ENCODE measurements at regions not wholly inside any gene's neighbourhood (a gene's known extent, or its start where the extent isn't known, plus 50 kb on each side); places are given as distances from the start of the nearest gene placed in this dataset.
"Not testable (repeated sequence)": the region's sequence is repeated elsewhere in the genome, so short reads cannot be mapped to it uniquely, and the experiment has no call there.

DNA sequence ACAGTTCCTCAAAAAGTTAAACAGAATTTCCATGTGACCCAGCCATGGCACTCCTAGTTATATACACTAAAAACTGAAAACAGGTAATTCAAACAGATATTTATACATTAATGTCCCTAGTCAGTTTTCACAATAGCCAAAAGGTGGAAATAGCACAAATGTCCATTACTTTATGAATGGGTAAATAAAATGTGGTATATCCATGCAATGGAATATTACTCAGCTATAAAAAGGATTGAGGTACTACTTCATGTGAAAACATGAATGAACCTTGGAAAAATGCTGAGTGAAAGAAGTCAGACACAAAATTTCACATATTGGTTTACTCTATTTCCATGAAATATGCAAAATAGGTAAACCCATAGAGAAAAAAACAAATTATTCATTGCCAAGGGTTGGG is 351.8 kb upstream of the AMOT start:
- in situ Hi-C loops (cut with HindIII; ENCODE audit: low sequenced_read_pairs): no loop called here

DNA sequence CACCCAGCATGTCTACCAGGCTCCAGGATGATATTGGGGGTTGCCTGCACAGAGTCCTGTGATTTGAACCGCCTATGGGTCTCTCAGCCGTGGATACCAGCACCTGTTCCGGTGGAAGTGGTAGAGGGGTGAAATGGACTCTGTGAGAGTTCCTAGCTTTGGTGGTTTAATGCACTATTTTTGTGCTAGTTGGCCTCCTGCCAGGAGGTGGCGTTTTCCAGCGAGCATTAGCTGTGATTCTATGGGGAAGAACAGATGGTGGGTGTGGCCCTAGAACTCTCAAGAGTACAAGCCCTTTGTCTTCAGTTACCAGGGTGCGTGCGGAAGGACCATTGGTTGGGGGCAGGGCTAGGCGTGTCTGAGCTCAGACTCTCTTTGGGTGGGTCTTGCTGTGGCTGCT is 316.9 kb upstream of the AMOT start:
- in situ Hi-C loops (cut with HindIII; ENCODE audit: low sequenced_read_pairs): no loop called here

GRCh38 chrX:113154315-113154714 is 313.7 kb upstream of the AMOT start:
- in situ Hi-C loops (cut with HindIII; ENCODE audit: low sequenced_read_pairs): not testable (repeated sequence)

GRCh38 chrX:113136836-113137235 is 296.2 kb upstream of the AMOT start:
- in situ Hi-C loops (cut with HindIII; ENCODE audit: low sequenced_read_pairs): no loop called here

- in situ Hi-C loops (cut with HindIII; ENCODE audit: low sequenced_read_pairs): no loop called here
Observed at GRCh38 chrX:113133316-113133715, 292.7 kb upstream of the AMOT start.

- in situ Hi-C loops (cut with HindIII; ENCODE audit: low sequenced_read_pairs): no loop called here
Observed at GRCh38 chrX:113124693-113125092, 284.1 kb upstream of the AMOT start.

GRCh38 chrX:113075521-113075920 is 234.9 kb upstream of the AMOT start:
- in situ Hi-C loops (cut with HindIII; ENCODE audit: low sequenced_read_pairs): no loop called here

DNA sequence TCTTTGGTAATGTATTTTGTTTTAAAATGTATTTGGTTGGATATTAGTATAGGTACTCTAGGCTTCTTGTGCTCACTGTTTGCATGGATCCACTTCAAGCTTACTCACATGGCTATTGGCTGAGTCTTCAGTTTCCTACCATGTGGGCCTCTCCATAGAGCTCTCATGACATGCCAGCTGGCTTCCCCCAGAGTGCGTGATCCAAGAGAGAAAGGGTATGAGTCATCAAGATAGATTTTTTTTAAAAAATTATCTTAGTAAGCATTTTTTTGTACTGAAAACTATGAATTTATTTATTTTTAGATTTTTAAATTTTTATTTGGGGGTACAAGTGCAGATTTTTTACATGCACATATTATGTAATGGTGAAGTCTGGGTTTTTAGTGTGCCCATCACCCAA is 219.1 kb upstream of the AMOT start:
- in situ Hi-C loops (cut with HindIII; ENCODE audit: low sequenced_read_pairs): no loop called here

GRCh38 chrX:113058634-113059033 is 218.0 kb upstream of the AMOT start:
- in situ Hi-C loops (cut with HindIII; ENCODE audit: low sequenced_read_pairs): no loop called here

GRCh38 chrX:113048896-113049295 is 208.3 kb upstream of the AMOT start:
- in situ Hi-C loops (cut with HindIII; ENCODE audit: low sequenced_read_pairs): no loop called here

DNA sequence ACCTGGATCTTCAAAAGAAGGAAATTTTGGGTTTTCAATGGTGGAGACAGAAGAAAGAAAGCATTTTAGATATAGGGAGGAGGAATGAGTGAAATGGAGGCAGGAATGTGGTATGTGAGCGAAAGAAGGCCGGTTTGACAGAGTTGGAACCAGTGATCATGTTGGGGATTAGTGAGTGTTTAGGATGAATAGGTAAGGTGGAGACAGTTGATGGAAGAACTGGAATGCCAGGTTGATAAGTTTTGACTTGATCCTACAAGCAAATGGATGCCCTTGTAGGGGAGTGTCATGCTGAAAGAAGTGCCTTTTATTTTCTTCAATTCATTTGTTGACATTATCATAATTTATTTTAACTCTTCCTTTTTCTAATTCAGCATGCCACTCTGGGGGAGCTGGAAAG is 207.8 kb upstream of the AMOT start:
- in situ Hi-C loops (cut with HindIII; ENCODE audit: low sequenced_read_pairs): no loop called here

DNA sequence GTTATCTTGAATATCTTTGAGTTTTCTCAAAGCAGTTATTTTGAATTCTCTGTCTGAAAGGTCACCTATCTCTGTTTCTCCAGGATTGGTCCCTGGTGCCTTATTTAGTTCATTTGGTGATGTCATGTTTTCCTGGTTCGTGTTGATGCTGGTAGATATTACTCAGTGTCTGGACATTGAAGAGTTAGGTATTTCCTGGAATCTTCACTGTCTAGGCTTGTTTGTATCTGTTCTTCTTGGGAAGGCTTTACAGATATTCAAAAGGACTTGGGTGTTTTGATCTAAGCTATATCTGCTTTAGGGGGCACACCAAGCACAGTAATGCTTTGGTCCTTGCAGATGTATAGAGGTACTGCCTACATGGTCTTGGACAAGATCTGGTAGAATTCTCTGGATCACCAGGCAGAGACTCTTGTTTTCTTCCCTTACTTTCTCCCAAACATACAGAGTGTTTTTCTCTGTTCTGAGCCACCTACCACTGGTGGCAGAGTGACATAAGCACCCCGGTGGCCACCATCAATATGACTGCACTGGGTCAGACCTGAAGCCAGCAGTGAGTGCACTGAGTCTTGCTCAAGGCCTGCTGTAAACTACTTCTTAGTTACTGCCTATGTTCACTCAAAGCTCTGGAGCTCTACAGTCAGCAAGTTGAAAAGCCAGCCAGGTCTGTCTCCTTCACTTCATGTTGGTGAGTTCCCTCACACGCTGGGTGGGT is 193.5 kb upstream of the AMOT start:
- in situ Hi-C loops (cut with HindIII; ENCODE audit: low sequenced_read_pairs): no loop called here

GRCh38 chrX:113019958-113020357 is 179.3 kb upstream of the AMOT start:
- in situ Hi-C loops (cut with HindIII; ENCODE audit: low sequenced_read_pairs): no loop called here

GRCh38 chrX:113009837-113010236 is 169.2 kb upstream of the AMOT start:
- in situ Hi-C loops (cut with HindIII; ENCODE audit: low sequenced_read_pairs): no loop called here

DNA sequence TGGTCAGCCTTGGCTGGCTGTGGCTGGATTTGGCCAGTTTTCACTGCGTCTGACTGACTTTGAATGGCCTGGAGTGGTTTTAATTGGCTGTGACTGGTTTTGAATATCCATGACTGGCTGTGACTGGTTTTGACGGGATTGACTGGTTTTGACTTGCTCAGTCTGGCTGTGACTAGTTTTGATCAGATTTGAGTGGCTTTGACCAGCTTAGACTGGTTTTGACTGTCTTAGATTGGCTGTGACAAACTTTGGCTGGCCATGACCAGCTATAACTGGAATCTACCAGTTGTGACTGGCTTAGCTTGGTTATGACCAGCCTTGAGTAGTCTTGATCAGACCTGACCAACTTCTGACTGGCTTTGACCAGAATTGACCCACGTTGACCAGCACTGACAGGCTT is 168.4 kb upstream of the AMOT start:
- in situ Hi-C loops (cut with HindIII; ENCODE audit: low sequenced_read_pairs): no loop called here

GRCh38 chrX:113001836-113002235 is 161.2 kb upstream of the AMOT start:
- in situ Hi-C loops (cut with HindIII; ENCODE audit: low sequenced_read_pairs): no loop called here

DNA sequence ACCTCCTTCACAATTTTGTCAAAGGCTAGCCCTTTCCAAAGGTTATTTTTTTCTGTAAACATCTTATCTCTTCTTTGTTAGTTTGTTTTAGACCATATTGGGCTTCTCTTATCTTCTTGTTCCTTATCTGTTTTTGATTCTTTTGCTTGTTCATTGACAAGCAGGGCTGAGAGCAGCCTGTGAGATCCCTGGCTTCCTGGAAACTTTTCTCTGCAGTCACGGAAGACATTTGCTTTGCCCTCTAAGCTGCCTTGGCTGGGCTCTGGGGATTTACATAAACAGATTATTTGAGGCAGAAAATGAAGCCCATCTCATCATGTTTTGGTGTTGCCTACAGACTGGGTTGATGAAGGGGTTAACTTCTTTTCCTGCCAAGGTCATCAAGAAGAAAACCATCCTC is 157.4 kb upstream of the AMOT start:
- in situ Hi-C loops (cut with HindIII; ENCODE audit: low sequenced_read_pairs): no loop called here

DNA sequence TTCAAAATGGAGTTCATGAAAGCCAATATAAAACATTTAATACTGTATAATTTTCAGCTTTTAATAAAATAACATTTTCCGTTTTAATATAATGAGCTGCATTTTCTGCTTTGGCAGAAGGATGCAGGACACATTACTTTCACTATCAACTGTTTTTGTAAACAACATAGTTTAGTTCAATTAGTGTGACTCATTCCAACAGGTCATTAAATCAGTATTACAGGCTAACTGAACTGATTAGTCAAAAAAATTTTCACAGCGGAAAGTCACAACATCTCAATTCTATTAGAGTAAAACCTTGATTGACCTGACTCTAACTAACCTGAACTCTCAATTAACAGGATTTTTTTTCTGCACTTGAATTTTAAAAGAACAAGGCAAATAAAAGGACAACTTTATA is 151.2 kb upstream of the AMOT start:
- in situ Hi-C loops (cut with HindIII; ENCODE audit: low sequenced_read_pairs): no loop called here

GRCh38 chrX:112979879-112980278 is 139.2 kb upstream of the AMOT start:
- in situ Hi-C loops (cut with HindIII; ENCODE audit: low sequenced_read_pairs): no loop called here

GRCh38 chrX:112968351-112969133 is 127.9 kb upstream of the AMOT start:
- in situ Hi-C loops (cut with HindIII; ENCODE audit: low sequenced_read_pairs): no loop called here

- in situ Hi-C loops (cut with HindIII; ENCODE audit: low sequenced_read_pairs): no loop called here
Observed at GRCh38 chrX:112967903-112968302, 127.3 kb upstream of the AMOT start.

DNA sequence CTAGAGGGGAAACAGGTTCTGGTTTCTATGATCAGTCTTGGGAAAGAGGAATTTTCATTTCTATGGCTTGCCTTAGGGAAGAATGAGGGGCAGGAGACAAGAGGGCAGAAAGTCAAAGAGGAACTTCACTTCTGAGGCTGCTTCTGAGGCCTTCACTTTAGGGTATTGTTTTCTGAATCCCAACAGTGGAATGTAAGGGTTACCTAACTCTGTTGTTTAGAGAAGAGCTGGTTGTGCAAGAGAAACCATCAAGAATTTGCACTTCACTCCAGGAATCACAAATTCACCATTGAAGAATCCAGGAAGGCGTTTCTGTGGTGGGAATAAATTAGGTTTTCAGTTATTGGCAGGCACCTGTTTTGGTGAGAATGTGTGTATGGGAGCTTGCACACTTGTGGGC is 126.7 kb upstream of the AMOT start:
- in situ Hi-C loops (cut with HindIII; ENCODE audit: low sequenced_read_pairs): no loop called here

DNA sequence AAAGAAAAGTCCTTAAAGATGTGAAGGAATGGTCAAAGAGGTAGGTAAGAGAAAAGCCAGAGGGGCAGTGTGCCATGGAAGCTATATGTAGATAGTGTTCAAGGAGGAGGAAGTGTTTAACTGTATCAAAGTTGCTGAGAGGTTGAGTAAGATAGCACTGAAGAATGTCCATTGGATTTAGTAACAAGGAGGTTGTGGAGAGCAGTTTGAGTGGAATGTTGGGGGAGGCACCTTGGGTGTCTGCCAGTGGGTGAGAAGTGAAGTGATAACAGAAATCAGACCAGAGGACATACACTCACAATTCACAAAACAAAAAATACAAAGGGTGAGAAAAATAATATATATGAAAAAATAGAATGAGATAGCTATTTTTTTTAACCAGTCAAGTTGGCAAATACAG is 121.3 kb upstream of the AMOT start:
- in situ Hi-C loops (cut with HindIII; ENCODE audit: low sequenced_read_pairs): no loop called here
